CD14-positive monocyte (primary cell): ENCODE measurements at regions not wholly inside any gene's neighbourhood (a gene's known extent, or its start where the extent isn't known, plus 50 kb on each side); places are given as distances from the start of the nearest gene placed in this dataset.

ENCODE experiments used
- DNase-seq, 3 donors: peaks; one replicate each; pipeline ENCODE4 v3.0.0-alpha.2; 2011 to 2022
- H2AFZ ChIP-seq: 2 replicates; pipeline ENCODE4 v1.6.0; 2012; ENCODE audit warnings: mild to moderate bottlenecking, low read depth, low read length, inconsistent platforms; ENCODE audit not compliant: insufficient read depth, poor library complexity, severe bottlenecking
- H3K27ac ChIP-seq, 2 donors: 1 replicate in 1 of 2; 2 replicates in 1 of 2; pipeline ENCODE4 v1.5.1; 2012 to 2013; ENCODE audit warnings: low read length in 2 of 2, control low read depth in 1 of 2, inconsistent platforms in 1 of 2, low read depth in 1 of 2, mild to moderate bottlenecking in 1 of 2
- H3K27me3 ChIP-seq, 2 donors: one replicate each; pipeline versions ENCODE4 v1.6.0 to v1.6.1; 2011 to 2013; ENCODE audit warnings: low read length in 2 of 2; ENCODE audit not compliant: control insufficient read depth in 2 of 2, insufficient read depth in 2 of 2
- H3K36me3 ChIP-seq, 2 donors: replicated peaks in 1 of 2; 1 replicate in 1 of 2; 2 replicates in 1 of 2; pipeline versions ENCODE4 v1.5.1 to v1.6.1; 2012 to 2013; ENCODE audit warnings: low read length in 2 of 2, control low read depth in 1 of 2, inconsistent platforms in 1 of 2, mild to moderate bottlenecking in 1 of 2; ENCODE audit not compliant: insufficient read depth in 2 of 2, control insufficient read depth in 1 of 2
- H3K4me1 ChIP-seq, 2 donors: 1 replicate in 1 of 2; 2 replicates in 1 of 2; pipeline versions ENCODE4 v1.5.1 to v1.6.1; 2012 to 2013; ENCODE audit warnings: low read length in 2 of 2, control low read depth in 1 of 2, inconsistent platforms in 1 of 2, mild to moderate bottlenecking in 1 of 2, moderate library complexity in 1 of 2; ENCODE audit not compliant: insufficient read depth in 2 of 2, control insufficient read depth in 1 of 2
- H3K4me2 ChIP-seq: replicated peaks from 2 replicates; pipeline ENCODE3; 2012; ENCODE audit warnings: low read length, moderate library complexity, mild to moderate bottlenecking; ENCODE audit not compliant: poor library complexity, severe bottlenecking; ENCODE audit errors: extremely low read depth
- H3K4me3 ChIP-seq, 3 experiments: fragments of 200-600 bp in 1 of 3; sonication (generic) in 1 of 3; replicated peaks in 1 of 3; 1 replicate in 2 of 3; 2 replicates in 1 of 3; pipeline ENCODE4 v1.5.1; 2011 to 2013; ENCODE audit warnings: low read length in 3 of 3, mild to moderate bottlenecking in 3 of 3, control low read depth in 2 of 3, low read depth in 2 of 3, inconsistent platforms in 1 of 3, moderate library complexity in 1 of 3
- H3K79me2 ChIP-seq: 2 replicates; pipeline ENCODE4 v1.6.0; 2012; ENCODE audit warnings: mild to moderate bottlenecking, control low read depth, inconsistent platforms, low read length, moderate library complexity; ENCODE audit not compliant: insufficient read depth
- H3K9ac ChIP-seq: 2 replicates; pipeline ENCODE4 v1.6.0; 2017; ENCODE audit warnings: low read length, mild to moderate bottlenecking; ENCODE audit not compliant: insufficient read depth, poor library complexity, severe bottlenecking
- H3K9me3 ChIP-seq, 2 donors: replicated peaks in 1 of 2; 1 replicate in 1 of 2; 2 replicates in 1 of 2; pipeline versions ENCODE4 v1.5.1 to v1.6.1; 2012 to 2013; ENCODE audit warnings: low read length in 2 of 2, control low read depth in 1 of 2; ENCODE audit not compliant: control insufficient read depth in 1 of 2, insufficient read depth in 1 of 2
- H4K20me1 ChIP-seq: 2 replicates; pipeline ENCODE4 v1.6.0; 2012; ENCODE audit warnings: mild to moderate bottlenecking, low read length, control low read depth, moderate library complexity; ENCODE audit not compliant: insufficient read depth
- H3K27ac Mint-ChIP-seq, 7 donors: one replicate each; pipeline ENCODE4 v1.8.0; 2020; ENCODE audit warnings: mild to moderate bottlenecking in 7 of 7, mixed read lengths in 7 of 7, moderate library complexity in 6 of 7, inconsistent platforms in 2 of 7
- H3K27me3 Mint-ChIP-seq, 3 donors: one replicate each; pipeline ENCODE4 v1.8.0; 2021 to 2022; ENCODE audit warnings: low read depth in 3 of 3, mild to moderate bottlenecking in 3 of 3, mixed read lengths in 3 of 3, moderate library complexity in 3 of 3, inconsistent platforms in 1 of 3
- H3K36me3 Mint-ChIP-seq, 2 donors: one replicate each; pipeline ENCODE4 v1.8.0; 2020; ENCODE audit warnings: mixed read lengths in 2 of 2, inconsistent platforms in 1 of 2, mild to moderate bottlenecking in 1 of 2
- H3K4me1 Mint-ChIP-seq: one replicate; pipeline ENCODE4 v1.8.0; 2020; ENCODE audit warnings: mild to moderate bottlenecking, mixed read lengths
- H3K4me3 Mint-ChIP-seq, 2 donors: one replicate each; pipeline ENCODE4 v1.8.0; 2020; ENCODE audit warnings: mild to moderate bottlenecking in 2 of 2, mixed read lengths in 2 of 2, moderate library complexity in 1 of 2
- H3K9me3 Mint-ChIP-seq, 7 donors: one replicate each; pipeline ENCODE4 v1.8.0; 2020 to 2022; ENCODE audit warnings: mixed read lengths in 7 of 7, mild to moderate bottlenecking in 6 of 7, moderate library complexity in 6 of 7, inconsistent platforms in 2 of 7
- CTCF ChIP-seq: fragments of 200-600 bp; IDR thresholded peaks from one replicate; pipeline ENCODE4 v1.8.0; 2022; ENCODE audit warnings: antibody characterized with exemption, mild to moderate bottlenecking
- WGBS: methylation state at CpG from one replicate; pipeline ENCODE4 v1.1.5; 2013; ENCODE audit warnings: missing lambda C conversion rate; ENCODE audit not compliant: insufficient coverage; 5-methylcytosine and 5-hydroxymethylcytosine counted together
- intact Hi-C, 2 donors: fragments of 100-400 bp; cut with micrococcal nuclease; formaldehyde crosslinking; loops; one replicate each; pipeline versions ENCODE4 v1.15.0 to v1.15.1; 2023

- Histone ChIP-seq H3K36me3 (no peaks in the 10 kb centered on the region), H4K20me1 (no peaks in the 10 kb centered on the region), H3K27ac (no peak overlapping the region), H2AFZ (no peak overlapping the region), H3K9ac (no peak overlapping the region), H3K4me2 (no peak overlapping the region), H3K4me1 (no peaks in the 10 kb centered on the region), H3K27me3 (peaks cover 0 to 14% of the 10 kb centered on the region in 2 donors), H3K79me2 (no peaks in the 10 kb centered on the region), H3K4me3 (no peak overlapping the region), H3K9me3 (no peaks in the 10 kb centered on the region)
- H3K9me3 Mint-ChIP-seq = no peaks in the 10 kb centered on the region
- H3K27ac Mint-ChIP-seq = no peak overlapping the region
- no peak for DNase-seq
- peak overlapping the region in 1 of 2 donors; percentile 64 for H3K4me3 Mint-ChIP-seq
- no peak for TF ChIP-seq CTCF
- no peaks in the 10 kb centered on the region for H3K36me3 Mint-ChIP-seq
- peaks cover 10 to 25% (median 12%) of the 10 kb centered on the region in 3 donors for H3K27me3 Mint-ChIP-seq
- WGBS = 75% methylated on average over 1 of the region's 2 CpGs
- intact Hi-C loops = no loop called here
- H3K4me1 Mint-ChIP-seq = no peaks in the 10 kb centered on the region
Measured at GRCh38 chr5:175060257-175060656, 335.9 kb downstream of the MSX2 start.

GRCh38 chr5:175059687-175060211 lies 335.4 kb downstream of the MSX2 start:
- no peak for DNase-seq
- Histone ChIP-seq H3K4me3 (no peak overlapping the region), H3K9me3 (no peaks in the 10 kb centered on the region), H4K20me1 (no peaks in the 10 kb centered on the region), H3K4me1 (no peaks in the 10 kb centered on the region), H3K4me2 (no peak overlapping the region), H3K9ac (no peak overlapping the region), H3K27me3 (peaks cover 0 to 14% of the 10 kb centered on the region in 2 donors), H3K79me2 (no peaks in the 10 kb centered on the region), H3K36me3 (no peaks in the 10 kb centered on the region), H2AFZ (no peak overlapping the region), H3K27ac (no peak overlapping the region)
- no peak for TF ChIP-seq CTCF
- Mint-ChIP-seq H3K36me3 (no peaks in the 10 kb centered on the region), H3K9me3 (no peaks in the 10 kb centered on the region), H3K4me3 (peak overlapping the region in 1 of 2 donors; percentile 64), H3K4me1 (no peaks in the 10 kb centered on the region), H3K27ac (no peak overlapping the region), H3K27me3 (peaks cover 10 to 25% (median 12%) of the 10 kb centered on the region in 3 donors)
- WGBS = 4% methylated on average over 15 of the region's 22 CpGs
- intact Hi-C loops = no loop called here
